HG03045 (cell line): ENCODE measurements at regions not wholly inside any gene's neighbourhood (a gene's known extent, or its start where the extent isn't known, plus 50 kb on each side); places are given as distances from the start of the nearest gene placed in this dataset.

ENCODE experiments used
- ATAC-seq: cut with Tn5 transposase; IDR thresholded peaks from one replicate; pipeline ENCODE4 v1.9.1; 2021; ENCODE audit warnings: mild to moderate bottlenecking, moderate library complexity; ENCODE audit not compliant: unreplicated experiment

GRCh38 chr22:49554296-49554625 is 273.4 kb downstream of the BRD1 start:
- no peak for ATAC-seq

GRCh38 chr22:49553518-49554295 is 274.0 kb downstream of the BRD1 start:
- ATAC-seq: no peak

GRCh38 chr22:49553076-49553475 is 274.6 kb downstream of the BRD1 start:
- ATAC-seq: no peak

- ATAC-seq: no peak
These were observed 275.6 kb downstream of the BRD1 start for GRCh38 chr22:49551897-49552614.

- no peak for ATAC-seq
These were observed 276.2 kb downstream of the BRD1 start for GRCh38 chr22:49551446-49551845.

- ATAC-seq: no peak
These were observed 276.8 kb downstream of the BRD1 start for GRCh38 chr22:49550766-49551362.

- no peak for ATAC-seq
These were observed 277.6 kb downstream of the BRD1 start for GRCh38 chr22:49550141-49550430.

- ATAC-seq: no peak
These were observed 278.2 kb downstream of the BRD1 start for GRCh38 chr22:49549256-49550140.

GRCh38 chr22:49548356-49549202 is 279.1 kb downstream of the BRD1 start:
- ATAC-seq: no peak

- ATAC-seq: no peak
These were observed 279.9 kb downstream of the BRD1 start for GRCh38 chr22:49547751-49548239.

GRCh38 chr22:49546811-49547585 is 280.7 kb downstream of the BRD1 start:
- ATAC-seq: no peak

- no peak for ATAC-seq
These were observed 282.1 kb downstream of the BRD1 start for GRCh38 chr22:49545606-49546005.

- ATAC-seq: no peak
These were observed 283.4 kb downstream of the BRD1 start for GRCh38 chr22:49544286-49544685.

- ATAC-seq: no peak
These were observed 283.8 kb downstream of the BRD1 start for GRCh38 chr22:49543876-49544275.

- no peak for ATAC-seq
These were observed 285.9 kb downstream of the BRD1 start for GRCh38 chr22:49541693-49542230.

- no peak for ATAC-seq
These were observed 286.6 kb downstream of the BRD1 start for GRCh38 chr22:49540913-49541692.

- ATAC-seq: no peak
These were observed 287.4 kb downstream of the BRD1 start for GRCh38 chr22:49540084-49540912.

- ATAC-seq: no peak
These were observed 289.7 kb downstream of the BRD1 start for GRCh38 chr22:49538006-49538405.
